Transverse colon (tissue), 4 donors: ENCODE measurements at regions not wholly inside any gene's neighbourhood (a gene's known extent, or its start where the extent isn't known, plus 50 kb on each side); places are given as distances from the start of the nearest gene placed in this dataset.
"Not testable (repeated sequence)": the region's sequence is repeated elsewhere in the genome, so short reads cannot be mapped to it uniquely, and the experiment has no call there.

Experiments
- DNase-seq: peaks from one replicate; pipeline ENCODE4 v3.0.0-alpha.2; 2019
- H3K27ac ChIP-seq, 4 donors: fragments of 200-600 bp; sonication (generic); 2 replicates each; pipeline ENCODE4 v1.5.1; 2016 to 2018; ENCODE audit warnings: inconsistent platforms in 4 of 4
- H3K27me3 ChIP-seq: fragments of 200-600 bp; sonication (generic); 2 replicates; pipeline ENCODE4 v1.5.1; 2017; ENCODE audit warnings: inconsistent platforms
- H3K36me3 ChIP-seq, 4 donors: fragments of 200-600 bp; sonication (generic); 2 replicates each; pipeline ENCODE4 v1.5.1; 2017 to 2019; ENCODE audit warnings: inconsistent platforms in 4 of 4
- H3K4me1 ChIP-seq, 4 donors: fragments of 200-600 bp; sonication (generic); 2 replicates each; pipeline ENCODE4 v1.5.1; 2017 to 2020; ENCODE audit warnings: inconsistent platforms in 4 of 4
- H3K4me3 ChIP-seq, 4 donors: fragments of 200-600 bp; sonication (generic); 1 replicate in 1 of 4; 2 replicates in 3 of 4; pipeline versions ENCODE4 v1.5.1 to v1.6.1; 2017 to 2019; ENCODE audit warnings: inconsistent platforms in 4 of 4
- H3K9me3 ChIP-seq, 2 donors: fragments of 200-600 bp; sonication (generic); 2 replicates each; pipeline ENCODE4 v1.5.1; 2017 to 2019; ENCODE audit warnings: inconsistent platforms in 2 of 2
- EP300 ChIP-seq: sonication (generic); formaldehyde crosslinking; IDR thresholded peaks from one replicate; pipeline ENCODE4 v1.6.1; 2017; ENCODE audit warnings: antibody characterized with exemption, low read depth
- POLR2A ChIP-seq: fragments of 450-650 bp; IDR thresholded peaks from one replicate; pipeline ENCODE4 v1.6.1; 2016; ENCODE audit warnings: antibody characterized with exemption, mild to moderate bottlenecking, moderate library complexity
- POLR2AphosphoS5 ChIP-seq, 3 donors: sonication (generic); formaldehyde crosslinking; IDR thresholded peaks; one replicate each; pipeline ENCODE4 v1.6.1; 2016; ENCODE audit warnings: antibody characterized with exemption in 3 of 3
- WGBS, 2 donors: methylation state at CpG; one replicate each; pipeline ENCODE4 v1.1.5; 2018; ENCODE audit warnings: low coverage in 1 of 2; 5-methylcytosine and 5-hydroxymethylcytosine counted together
- in situ Hi-C, 4 donors: fragments of 200-750 bp; cut with MboI; loops; one replicate each; pipeline versions ENCODE4 v1.15.0 to v1.15.1; 2017; ENCODE audit warnings: low sequenced_read_pairs in 3 of 4, low pct_ligation_motif_present in 1 of 4, low pct_unique_long_range_greater_than_20kb in 1 of 4
- intact Hi-C: fragments of 100-400 bp; cut with DNase I; formaldehyde crosslinking; loops from one replicate; pipeline ENCODE4 v1.15.1; 2023; ENCODE audit warnings: low total_unique reads
- TF ChIP-seq, protein P1 (sequence below), 5 experiments: fragments of 200-600 bp in 3 of 5; fragments of 450-650 bp in 2 of 5; sonication (generic) in 3 of 5; IDR thresholded peaks; 1 replicate in 2 of 5; 2 replicates in 3 of 5; pipeline ENCODE4 v1.5.1; 2016 to 2017; ENCODE audit warnings: antibody characterized with exemption in 5 of 5, inconsistent platforms in 3 of 5, mild to moderate bottlenecking in 2 of 5, moderate library complexity in 1 of 5

DNA sequence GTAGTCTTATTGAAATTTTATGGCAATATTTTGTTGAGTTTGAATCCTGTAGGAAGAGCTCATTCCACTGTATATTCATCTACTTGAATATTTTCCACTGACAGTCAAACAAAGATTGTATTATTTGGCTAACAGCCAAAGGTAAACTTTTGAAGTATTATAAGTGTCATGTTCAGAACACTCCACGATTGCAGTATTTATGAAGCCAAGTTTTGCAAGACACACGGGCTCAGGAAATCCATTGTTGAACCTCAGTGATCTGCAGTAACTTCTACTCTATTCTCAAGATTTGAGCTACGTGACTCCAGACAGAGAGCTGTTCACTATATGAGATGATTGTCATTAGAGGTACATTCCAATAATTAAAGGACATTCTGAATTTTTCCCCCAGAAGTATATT, 302.7 kb upstream of the ADGRL3 start:
- no peak overlapping the region for H3K4me3 ChIP-seq
- no peaks in the 10 kb centered on the region for H3K9me3 ChIP-seq
- in situ Hi-C loops: no loop called here
- H3K4me1 ChIP-seq: no peaks in the 10 kb centered on the region
- intact Hi-C loops: no loop called here
- WGBS, 2 donors: 33 to 46% methylated on average over 3 of the region's 3 CpGs
- no peak for TF ChIP-seq EP300
- TF ChIP-seq POLR2A: no peak
- TF ChIP-seq POLR2AphosphoS5 (IDR thresholded peaks at IDR 0.05): no peak
- TF ChIP-seq, protein P1, sequence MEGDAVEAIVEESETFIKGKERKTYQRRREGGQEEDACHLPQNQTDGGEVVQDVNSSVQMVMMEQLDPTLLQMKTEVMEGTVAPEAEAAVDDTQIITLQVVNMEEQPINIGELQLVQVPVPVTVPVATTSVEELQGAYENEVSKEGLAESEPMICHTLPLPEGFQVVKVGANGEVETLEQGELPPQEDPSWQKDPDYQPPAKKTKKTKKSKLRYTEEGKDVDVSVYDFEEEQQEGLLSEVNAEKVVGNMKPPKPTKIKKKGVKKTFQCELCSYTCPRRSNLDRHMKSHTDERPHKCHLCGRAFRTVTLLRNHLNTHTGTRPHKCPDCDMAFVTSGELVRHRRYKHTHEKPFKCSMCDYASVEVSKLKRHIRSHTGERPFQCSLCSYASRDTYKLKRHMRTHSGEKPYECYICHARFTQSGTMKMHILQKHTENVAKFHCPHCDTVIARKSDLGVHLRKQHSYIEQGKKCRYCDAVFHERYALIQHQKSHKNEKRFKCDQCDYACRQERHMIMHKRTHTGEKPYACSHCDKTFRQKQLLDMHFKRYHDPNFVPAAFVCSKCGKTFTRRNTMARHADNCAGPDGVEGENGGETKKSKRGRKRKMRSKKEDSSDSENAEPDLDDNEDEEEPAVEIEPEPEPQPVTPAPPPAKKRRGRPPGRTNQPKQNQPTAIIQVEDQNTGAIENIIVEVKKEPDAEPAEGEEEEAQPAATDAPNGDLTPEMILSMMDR (IDR thresholded peaks at IDR 0.05): no peak
- H3K27ac ChIP-seq: no peak overlapping the region
- no peaks in the 10 kb centered on the region for H3K27me3 ChIP-seq
- DNase-seq: no peak
- H3K36me3 ChIP-seq: no peaks in the 10 kb centered on the region

DNA sequence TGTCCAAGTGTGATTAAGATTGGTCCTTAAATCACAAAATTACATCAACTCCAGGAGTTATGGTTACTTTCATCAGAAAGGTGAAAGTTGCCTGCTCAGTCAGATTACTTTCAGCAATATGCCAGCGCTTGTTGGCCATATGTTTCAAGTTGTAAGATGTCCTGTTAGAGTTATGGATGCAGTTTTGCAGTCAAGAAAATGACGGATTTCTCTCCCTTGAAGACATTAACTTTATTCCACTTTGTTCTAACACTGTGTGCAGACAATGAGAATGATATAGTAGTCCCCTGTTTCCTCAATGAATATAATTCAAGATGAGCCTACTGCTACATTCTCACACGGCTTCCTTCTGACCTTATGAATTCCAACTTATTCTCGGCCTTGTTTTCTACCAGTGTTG, 295.0 kb upstream of the ADGRL3 start:
- Histone ChIP-seq H3K9me3 (no peaks in the 10 kb centered on the region), H3K27me3 (no peaks in the 10 kb centered on the region), H3K36me3 (no peaks in the 10 kb centered on the region), H3K27ac (no peak overlapping the region), H3K4me3 (no peak overlapping the region), H3K4me1 (no peaks in the 10 kb centered on the region)
- TF ChIP-seq POLR2AphosphoS5 (IDR thresholded peaks at IDR 0.05) (no peak), EP300 (no peak)
- 83 to 87% methylated on average over 4 of the region's 4 CpGs for WGBS, 2 donors
- DNase-seq: no peak
- in situ Hi-C loops (no loop called here), intact Hi-C loops (no loop called here)

DNA sequence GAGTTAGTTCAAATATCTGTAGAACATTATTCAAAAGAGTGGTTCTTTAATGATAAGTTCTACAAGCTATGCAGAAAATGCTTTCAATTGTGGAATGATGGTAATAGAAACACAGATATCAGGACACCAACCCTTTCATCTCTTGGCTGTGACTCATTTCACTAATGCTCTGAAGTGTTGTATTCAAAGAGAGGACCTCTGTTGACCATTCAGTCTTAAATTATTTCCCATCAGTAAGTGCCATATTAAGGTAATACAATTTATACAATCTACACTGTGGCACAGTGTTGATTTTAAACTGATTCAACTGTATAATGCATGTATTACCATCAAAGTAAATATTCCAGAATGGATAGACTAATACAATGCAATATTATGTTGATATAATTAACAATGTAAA, 289.0 kb upstream of the ADGRL3 start:
- Histone ChIP-seq H3K36me3 (no peaks in the 10 kb centered on the region), H3K9me3 (no peaks in the 10 kb centered on the region), H3K4me3 (no peak overlapping the region), H3K4me1 (no peaks in the 10 kb centered on the region), H3K27me3 (no peaks in the 10 kb centered on the region), H3K27ac (no peak overlapping the region)
- TF ChIP-seq EP300 (no peak), POLR2A (no peak), POLR2AphosphoS5 (IDR thresholded peaks at IDR 0.05) (no peak)
- TF ChIP-seq, protein P1 (IDR thresholded peaks at IDR 0.05): no peak
- intact Hi-C loops (no loop called here), in situ Hi-C loops (no loop called here)
- DNase-seq: no peak

DNA sequence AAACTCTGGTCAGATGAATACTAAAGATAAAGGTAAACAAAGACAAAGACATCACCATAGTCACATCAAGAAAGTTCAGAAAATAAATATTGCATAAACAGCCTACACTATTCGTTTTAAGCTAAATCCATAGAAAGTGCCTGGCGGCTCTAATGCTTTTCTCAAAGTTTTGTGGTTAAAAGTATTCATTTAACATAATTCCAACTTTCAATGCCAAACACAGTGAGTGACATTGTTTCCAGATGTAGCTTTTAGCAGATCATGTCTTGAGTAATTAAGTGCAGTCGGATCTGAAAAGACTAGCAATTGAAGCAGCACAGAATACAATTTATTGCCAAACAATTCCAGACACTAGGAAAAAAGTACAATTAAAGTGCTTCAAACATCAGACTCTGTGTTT, 287.1 kb upstream of the ADGRL3 start:
- TF ChIP-seq POLR2AphosphoS5 (IDR thresholded peaks at IDR 0.05) (no peak), POLR2A (no peak), EP300 (no peak)
- TF ChIP-seq, protein P1 (IDR thresholded peaks at IDR 0.05): no peak
- no peaks in the 10 kb centered on the region for H3K36me3 ChIP-seq
- in situ Hi-C loops (no loop called here), intact Hi-C loops (no loop called here)
- H3K27ac ChIP-seq: no peak overlapping the region
- no peak overlapping the region for H3K4me3 ChIP-seq
- H3K27me3 ChIP-seq: no peaks in the 10 kb centered on the region
- no peaks in the 10 kb centered on the region for H3K9me3 ChIP-seq
- 64 to 76% methylated on average over 3 of the region's 3 CpGs for WGBS, 2 donors
- H3K4me1 ChIP-seq: no peaks in the 10 kb centered on the region
- DNase-seq: no peak

DNA sequence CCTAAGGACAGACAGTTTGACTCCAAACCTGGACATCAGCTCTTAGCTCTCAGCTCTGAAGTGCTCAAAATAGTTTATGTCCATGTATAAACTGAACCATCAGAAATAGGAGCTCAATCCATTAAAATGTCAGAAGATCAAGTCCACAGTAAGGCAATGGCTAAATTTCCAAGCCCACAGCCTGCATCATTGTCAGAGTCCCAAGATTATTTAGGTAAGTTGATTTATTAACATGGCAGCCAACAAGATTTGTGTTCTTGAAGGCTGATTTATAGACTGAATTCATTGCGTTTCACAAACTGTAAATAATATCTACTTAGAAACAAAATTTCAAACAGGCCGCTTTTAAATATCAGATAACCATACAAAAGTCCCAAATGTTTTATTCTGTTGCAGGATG, 286.5 kb upstream of the ADGRL3 start:
- 79 to 88% methylated on average over 2 of the region's 2 CpGs for WGBS, 2 donors
- DNase-seq: no peak
- H3K36me3 ChIP-seq: no peaks in the 10 kb centered on the region
- H3K4me1 ChIP-seq: no peaks in the 10 kb centered on the region
- H3K27me3 ChIP-seq: no peaks in the 10 kb centered on the region
- H3K9me3 ChIP-seq: no peaks in the 10 kb centered on the region
- in situ Hi-C loops: no loop called here
- H3K27ac ChIP-seq: no peak overlapping the region
- intact Hi-C loops: no loop called here
- TF ChIP-seq EP300 (no peak), POLR2A (no peak), POLR2AphosphoS5 (IDR thresholded peaks at IDR 0.05) (no peak)
- TF ChIP-seq, protein P1 (IDR thresholded peaks at IDR 0.05): no peak
- H3K4me3 ChIP-seq: no peak overlapping the region

DNA sequence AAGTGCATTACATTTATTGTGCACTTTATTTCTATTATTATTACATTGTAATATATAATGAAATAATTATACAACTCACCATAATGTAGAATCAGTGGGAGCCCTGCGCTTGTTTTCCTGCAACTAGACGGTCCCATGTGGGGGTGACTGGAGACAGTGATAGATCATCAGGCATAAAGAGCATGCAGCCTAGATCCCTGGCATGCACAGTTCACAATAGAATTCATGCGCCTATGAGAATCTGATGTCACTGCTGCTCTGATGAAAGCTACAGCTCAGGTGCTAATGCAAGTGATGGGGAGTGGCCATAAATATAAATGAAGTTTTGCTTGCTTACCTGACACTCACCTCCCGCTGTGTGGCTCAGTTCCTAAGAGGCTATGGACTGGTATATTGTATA, 278.4 kb upstream of the ADGRL3 start:
- in situ Hi-C loops, H3K4me3 ChIP-seq: not testable (repeated sequence)
- 88 to 94% methylated on average over 3 to 4 of the region's 4 CpGs for WGBS, 2 donors

More for the DNA sequence above, 278.4 kb upstream of the ADGRL3 start:
- H3K9me3 ChIP-seq, H3K4me1 ChIP-seq, H3K27ac ChIP-seq, DNase-seq, intact Hi-C loops, H3K36me3 ChIP-seq, H3K27me3 ChIP-seq: not testable (repeated sequence)
